ENCODE measurements at regions not wholly inside any gene's neighbourhood (a gene's known extent, or its start where the extent isn't known, plus 50 kb on each side); places are given as distances from the start of the nearest gene placed in this dataset.

- TF ChIP-seq POLR2AphosphoS5 (IDR thresholded peaks at IDR 0.05) (no peak), EZH2 (IDR thresholded peaks at IDR 0.05; ENCODE audit: borderline replicate concordance, insufficient read depth, low read length, poor library complexity, severe bottlenecking) (no peak)
Measured at GRCh38 chr4:123559955-123560871, 163.6 kb downstream of the SPRY1 start.

All from neural cell (in vitro differentiated cells).